ENCODE measurements at regions not wholly inside any gene's neighbourhood (a gene's known extent, or its start where the extent isn't known, plus 50 kb on each side); places are given as distances from the start of the nearest gene placed in this dataset.

DNA sequence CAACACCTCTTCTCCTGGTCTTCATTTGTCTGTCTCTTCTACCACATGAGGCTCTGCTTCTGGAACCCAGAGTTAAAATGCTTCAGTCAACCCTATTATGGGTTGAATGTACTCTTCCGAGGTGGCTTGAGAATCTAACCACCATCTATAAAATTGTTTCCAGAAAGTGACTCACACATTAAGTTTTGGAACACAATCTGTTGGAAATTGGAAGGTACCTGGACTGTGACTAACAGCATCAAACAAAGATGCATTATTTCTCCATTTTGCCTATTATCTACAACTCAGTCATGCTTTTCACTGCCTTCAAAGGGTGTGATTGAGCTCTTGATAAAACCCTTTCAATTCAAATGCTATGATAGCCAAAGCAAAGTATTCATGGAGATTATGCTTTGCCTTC is 499.0 kb upstream of the SEMA6D start:
- H3K79me1 ChIP-seq (replicated peaks; ENCODE audit: low read length, poor library complexity, severe bottlenecking) = no peaks in the 10 kb centered on the region
- DNase-seq = no peak

DNA sequence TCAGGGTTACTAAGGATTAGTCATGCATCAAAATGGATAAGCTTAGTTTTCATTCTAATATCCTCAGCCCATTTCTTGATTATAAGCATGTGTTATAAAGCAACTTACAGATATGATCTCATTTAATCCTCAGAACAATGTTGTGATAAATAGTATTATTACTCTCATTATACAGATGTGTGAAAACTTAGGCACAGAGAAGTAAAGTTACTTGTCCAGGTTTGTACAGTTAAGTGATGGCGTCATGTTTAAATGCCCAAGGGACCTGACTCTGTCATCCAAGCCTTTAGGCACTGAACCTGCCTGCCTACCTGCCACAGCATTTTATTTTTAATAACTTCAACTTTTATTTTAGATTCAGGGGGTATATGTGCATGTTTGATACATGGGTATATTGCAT is 472.9 kb upstream of the SEMA6D start:
- Histone ChIP-seq H3K4me3 (ENCODE audit: insufficient read depth in 1 of 2, low read depth in 1 of 2, low read length in 2 of 2) (no peak overlapping the region), H3K18ac (ENCODE audit: low read depth in 1 of 2, low read length in 2 of 2) (no peak overlapping the region), H3K4ac (ENCODE audit: low read depth in 1 of 2, low read length in 2 of 2) (no peak overlapping the region), H2BK12ac (ENCODE audit: low read length in 2 of 2) (no peak overlapping the region), H3K14ac (ENCODE audit: low read length in 2 of 2) (no peak overlapping the region), H3K27me3 (ENCODE audit: control insufficient read depth in 1 of 2, insufficient read depth in 1 of 2, low read length in 2 of 2) (no peaks in the 10 kb centered on the region), H2BK120ac (ENCODE audit: low read depth, low read length) (no peak overlapping the region), H3K27ac (ENCODE audit: low read length, poor library complexity, severe bottlenecking) (no peak overlapping the region), H2AK5ac (ENCODE audit: low read length, severe bottlenecking) (no peak overlapping the region), H4K91ac (ENCODE audit: low read length) (no peak overlapping the region), H3K23ac (ENCODE audit: low read length in 2 of 2) (no peak overlapping the region), H3K36me3 (ENCODE audit: control insufficient read depth in 1 of 2, insufficient read depth in 2 of 2, low read depth in 1 of 2, low read length in 2 of 2) (no peaks in the 10 kb centered on the region), H2BK5ac (ENCODE audit: low read depth, low read length, poor library complexity, severe bottlenecking) (no peak overlapping the region), H3K9me3 (ENCODE audit: control insufficient read depth, low read length) (no peaks in the 10 kb centered on the region), H3K79me1 (replicated peaks; ENCODE audit: low read length, poor library complexity, severe bottlenecking) (no peaks in the 10 kb centered on the region), H4K8ac (ENCODE audit: low read length) (no peak overlapping the region), H3K4me1 (ENCODE audit: control insufficient read depth, insufficient read depth, low read depth, low read length) (no peaks in the 10 kb centered on the region), H2AFZ (ENCODE audit: low read depth, low read length) (no peak overlapping the region), H3K4me2 (ENCODE audit: low read length, poor library complexity, severe bottlenecking) (no peak overlapping the region), H2BK15ac (ENCODE audit: low read depth, poor library complexity, severe bottlenecking) (no peak overlapping the region), H3K9ac (ENCODE audit: low read length) (no peak overlapping the region)
- WGBS = 100% methylated on average over 1 of the region's 1 CpG
- no peak for DNase-seq

More for the DNA sequence above, 499.0 kb upstream of the SEMA6D start:
- Histone ChIP-seq H3K27ac (ENCODE audit: low read length, poor library complexity, severe bottlenecking) (no peak overlapping the region), H3K9ac (ENCODE audit: low read length) (no peak overlapping the region), H3K36me3 (ENCODE audit: control insufficient read depth in 1 of 2, insufficient read depth in 2 of 2, low read depth in 1 of 2, low read length in 2 of 2) (no peaks in the 10 kb centered on the region), H4K8ac (ENCODE audit: low read length) (no peak overlapping the region), H2BK15ac (ENCODE audit: low read depth, poor library complexity, severe bottlenecking) (no peak overlapping the region), H3K14ac (ENCODE audit: low read length in 2 of 2) (no peak overlapping the region), H2BK12ac (ENCODE audit: low read length in 2 of 2) (no peak overlapping the region), H3K23ac (ENCODE audit: low read length in 2 of 2) (no peak overlapping the region), H2BK5ac (ENCODE audit: low read depth, low read length, poor library complexity, severe bottlenecking) (no peak overlapping the region), H3K4ac (ENCODE audit: low read depth in 1 of 2, low read length in 2 of 2) (no peak overlapping the region), H3K27me3 (ENCODE audit: control insufficient read depth in 1 of 2, insufficient read depth in 1 of 2, low read length in 2 of 2) (no peaks in the 10 kb centered on the region), H3K9me3 (ENCODE audit: control insufficient read depth, low read length) (no peaks in the 10 kb centered on the region), H2BK120ac (ENCODE audit: low read depth, low read length) (no peak overlapping the region), H3K4me3 (ENCODE audit: insufficient read depth in 1 of 2, low read depth in 1 of 2, low read length in 2 of 2) (no peak overlapping the region), H3K18ac (ENCODE audit: low read depth in 1 of 2, low read length in 2 of 2) (no peak overlapping the region), H2AK5ac (ENCODE audit: low read length, severe bottlenecking) (no peak overlapping the region), H2AFZ (ENCODE audit: low read depth, low read length) (no peak overlapping the region), H3K4me1 (ENCODE audit: control insufficient read depth, insufficient read depth, low read depth, low read length) (no peaks in the 10 kb centered on the region), H3K4me2 (ENCODE audit: low read length, poor library complexity, severe bottlenecking) (no peak overlapping the region), H4K91ac (ENCODE audit: low read length) (no peak overlapping the region)
- WGBS = 67% methylated on average over 1 of the region's 1 CpG

DNA sequence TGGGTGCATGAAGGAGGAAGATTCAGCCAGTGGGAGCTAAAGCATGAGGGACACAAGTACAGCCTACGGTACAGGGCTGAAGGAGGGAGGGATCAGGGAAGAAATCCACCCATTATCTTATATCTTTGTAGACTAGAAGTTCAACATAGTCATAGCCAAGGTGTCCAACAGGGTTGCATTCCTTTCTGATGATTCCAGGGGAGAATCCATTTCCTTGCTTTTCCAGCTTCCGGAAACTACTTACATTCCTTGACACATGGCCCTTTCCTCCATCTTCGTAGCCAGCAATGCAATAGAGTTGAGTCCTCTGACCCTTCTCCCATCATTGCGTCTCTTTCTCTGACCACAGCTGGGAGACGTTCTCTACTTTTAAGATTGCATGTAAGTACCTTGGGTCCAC is 471.0 kb upstream of the SEMA6D start:
- H3K4ac ChIP-seq (ENCODE audit: low read depth in 1 of 2, low read length in 2 of 2) = no peak overlapping the region
- no peak overlapping the region for H3K9ac ChIP-seq (ENCODE audit: low read length)
- no peak overlapping the region for H3K18ac ChIP-seq (ENCODE audit: low read depth in 1 of 2, low read length in 2 of 2)
- H3K4me2 ChIP-seq (ENCODE audit: low read length, poor library complexity, severe bottlenecking) = no peak overlapping the region
- H3K14ac ChIP-seq (ENCODE audit: low read length in 2 of 2) = no peak overlapping the region
- H3K79me1 ChIP-seq (replicated peaks; ENCODE audit: low read length, poor library complexity, severe bottlenecking) = no peaks in the 10 kb centered on the region
- no peak overlapping the region for H2BK120ac ChIP-seq (ENCODE audit: low read depth, low read length)
- no peaks in the 10 kb centered on the region for H3K27me3 ChIP-seq (ENCODE audit: control insufficient read depth in 1 of 2, insufficient read depth in 1 of 2, low read length in 2 of 2)
- no peak overlapping the region for H2BK15ac ChIP-seq (ENCODE audit: low read depth, poor library complexity, severe bottlenecking)
- no peak for DNase-seq
- H3K9me3 ChIP-seq (ENCODE audit: control insufficient read depth, low read length) = no peaks in the 10 kb centered on the region
- no peak overlapping the region for H4K91ac ChIP-seq (ENCODE audit: low read length)
- no peak overlapping the region for H2BK5ac ChIP-seq (ENCODE audit: low read depth, low read length, poor library complexity, severe bottlenecking)
- no peak overlapping the region for H2BK12ac ChIP-seq (ENCODE audit: low read length in 2 of 2)
- H3K23ac ChIP-seq (ENCODE audit: low read length in 2 of 2) = no peak overlapping the region
- H3K4me1 ChIP-seq (ENCODE audit: control insufficient read depth, insufficient read depth, low read depth, low read length) = no peaks in the 10 kb centered on the region
- no peak overlapping the region for H3K27ac ChIP-seq (ENCODE audit: low read length, poor library complexity, severe bottlenecking)
- H4K8ac ChIP-seq (ENCODE audit: low read length) = no peak overlapping the region
- 83% methylated on average over 5 of the region's 5 CpGs for WGBS
- no peak overlapping the region for H3K4me3 ChIP-seq (ENCODE audit: insufficient read depth in 1 of 2, low read depth in 1 of 2, low read length in 2 of 2)
- no peaks in the 10 kb centered on the region for H3K36me3 ChIP-seq (ENCODE audit: control insufficient read depth in 1 of 2, insufficient read depth in 2 of 2, low read depth in 1 of 2, low read length in 2 of 2)
- H2AFZ ChIP-seq (ENCODE audit: low read depth, low read length) = no peak overlapping the region
- H2AK5ac ChIP-seq (ENCODE audit: low read length, severe bottlenecking) = no peak overlapping the region

DNA sequence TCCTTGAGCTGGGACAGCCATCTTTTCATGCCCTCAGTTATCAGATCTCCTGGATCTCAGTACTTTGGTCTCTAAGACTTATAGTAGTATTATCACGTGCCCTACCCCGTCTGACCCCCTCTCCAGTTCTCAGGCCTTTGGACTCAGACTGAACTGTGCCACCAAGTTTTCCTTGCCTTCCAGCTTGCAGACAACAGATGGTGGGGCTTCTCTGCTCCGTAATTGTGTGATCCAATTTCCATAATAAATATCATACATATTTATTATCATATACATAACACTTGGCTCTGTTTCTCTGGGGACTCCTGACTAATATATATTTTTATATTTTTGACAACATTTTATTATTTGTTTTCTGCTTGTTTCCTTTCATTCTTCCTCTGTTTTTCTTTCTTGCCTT is 458.8 kb upstream of the SEMA6D start:
- no peak overlapping the region for H2AK5ac ChIP-seq (ENCODE audit: low read length, severe bottlenecking)
- no peak overlapping the region for H2BK5ac ChIP-seq (ENCODE audit: low read depth, low read length, poor library complexity, severe bottlenecking)
- no peaks in the 10 kb centered on the region for H3K36me3 ChIP-seq (ENCODE audit: control insufficient read depth in 1 of 2, insufficient read depth in 2 of 2, low read depth in 1 of 2, low read length in 2 of 2)
- H2BK12ac ChIP-seq (ENCODE audit: low read length in 2 of 2) = no peak overlapping the region
- H3K23ac ChIP-seq (ENCODE audit: low read length in 2 of 2) = no peak overlapping the region
- H3K9ac ChIP-seq (ENCODE audit: low read length) = no peak overlapping the region
- no peak for DNase-seq
- H2AFZ ChIP-seq (ENCODE audit: low read depth, low read length) = no peak overlapping the region
- no peak overlapping the region for H3K4ac ChIP-seq (ENCODE audit: low read depth in 1 of 2, low read length in 2 of 2)
- peaks cover 7% of the 10 kb centered on the region for H3K9me3 ChIP-seq (ENCODE audit: control insufficient read depth, low read length)
- H3K4me2 ChIP-seq (ENCODE audit: low read length, poor library complexity, severe bottlenecking) = no peak overlapping the region
- no peak overlapping the region for H3K4me3 ChIP-seq (ENCODE audit: insufficient read depth in 1 of 2, low read depth in 1 of 2, low read length in 2 of 2)
- H3K27me3 ChIP-seq (ENCODE audit: control insufficient read depth in 1 of 2, insufficient read depth in 1 of 2, low read length in 2 of 2) = no peaks in the 10 kb centered on the region
- H4K91ac ChIP-seq (ENCODE audit: low read length) = no peak overlapping the region
- no peak overlapping the region for H2BK120ac ChIP-seq (ENCODE audit: low read depth, low read length)
- H3K27ac ChIP-seq (ENCODE audit: low read length, poor library complexity, severe bottlenecking) = no peak overlapping the region
- no peaks in the 10 kb centered on the region for H3K79me1 ChIP-seq (replicated peaks; ENCODE audit: low read length, poor library complexity, severe bottlenecking)
- no peak overlapping the region for H2BK15ac ChIP-seq (ENCODE audit: low read depth, poor library complexity, severe bottlenecking)
- H3K18ac ChIP-seq (ENCODE audit: low read depth in 1 of 2, low read length in 2 of 2) = no peak overlapping the region
- WGBS = 83% methylated on average over 2 of the region's 3 CpGs
- no peak overlapping the region for H4K8ac ChIP-seq (ENCODE audit: low read length)
- no peak overlapping the region for H3K14ac ChIP-seq (ENCODE audit: low read length in 2 of 2)
- H3K4me1 ChIP-seq (ENCODE audit: control insufficient read depth, insufficient read depth, low read depth, low read length) = no peaks in the 10 kb centered on the region
